NB4 (cell line): ENCODE measurements at regions not wholly inside any gene's neighbourhood (a gene's known extent, or its start where the extent isn't known, plus 50 kb on each side); places are given as distances from the start of the nearest gene placed in this dataset.

Experiments
- DNase-seq: peaks from one replicate; pipeline ENCODE4 v3.0.0; 2010; ENCODE audit warnings: low read depth
- H3K4me3 ChIP-seq: one replicate; pipeline ENCODE4 v1.5.1; 2011; ENCODE audit warnings: mild to moderate bottlenecking, low read depth, low read length, moderate library complexity
- CTCF ChIP-seq: IDR thresholded peaks from one replicate; pipeline ENCODE4 v1.5.1; 2012; ENCODE audit warnings: low read depth, low read length
- MAX ChIP-seq: IDR thresholded peaks from 2 replicates; pipeline ENCODE4 v1.6.1; 2011; ENCODE audit warnings: low read depth, low read length
- MYC ChIP-seq: IDR thresholded peaks from 2 replicates; pipeline ENCODE4 v1.6.1; 2011; ENCODE audit warnings: low read depth, low read length
- POLR2A ChIP-seq: IDR thresholded peaks from 2 replicates; pipeline ENCODE4 v1.6.1; 2011; ENCODE audit warnings: mild to moderate bottlenecking; ENCODE audit not compliant: insufficient read length; ENCODE audit errors: extremely low read depth

GRCh38 chr7:91411060-91411459, 146.8 kb downstream of the FZD1 start:
- TF ChIP-seq MAX (no peak), CTCF (no peak), POLR2A (no peak), MYC (no peak)
- no peak for DNase-seq
- no peak overlapping the region for H3K4me3 ChIP-seq

GRCh38 chr7:91412298-91412697, 148.1 kb downstream of the FZD1 start:
- DNase-seq = no peak
- no peak for TF ChIP-seq MYC
- TF ChIP-seq MAX = no peak
- no peak for TF ChIP-seq POLR2A
- TF ChIP-seq CTCF = no peak
- H3K4me3 ChIP-seq = no peak overlapping the region

- no peak overlapping the region for H3K4me3 ChIP-seq
- no peak for DNase-seq
- TF ChIP-seq MYC (no peak), POLR2A (no peak), CTCF (no peak), MAX (no peak)
Observed at GRCh38 chr7:91414734-91415133, 150.5 kb downstream of the FZD1 start.

- no peak for DNase-seq
- TF ChIP-seq MYC (no peak), CTCF (no peak), MAX (no peak), POLR2A (no peak)
- no peak overlapping the region for H3K4me3 ChIP-seq
Observed at GRCh38 chr7:91416155-91416865, 152.1 kb downstream of the FZD1 start.

- no peak overlapping the region for H3K4me3 ChIP-seq
- TF ChIP-seq POLR2A = no peak
- TF ChIP-seq CTCF = no peak
- no peak for TF ChIP-seq MAX
- no peak for TF ChIP-seq MYC
- DNase-seq = no peak
Observed at GRCh38 chr7:91420606-91421005, 156.4 kb downstream of the FZD1 start.
